Duodenal mucosa (tissue), 2 donors: ENCODE measurements at regions not wholly inside any gene's neighbourhood (a gene's known extent, or its start where the extent isn't known, plus 50 kb on each side); places are given as distances from the start of the nearest gene placed in this dataset.
"Not testable (repeated sequence)": the region's sequence is repeated elsewhere in the genome, so short reads cannot be mapped to it uniquely, and the experiment has no call there.

Experiments
- H3K27ac ChIP-seq: one replicate; pipeline ENCODE4 v1.7.0; 2013; ENCODE audit warnings: low read depth, low read length
- H3K27me3 ChIP-seq, 2 donors: one replicate each; pipeline ENCODE4 v1.7.0; 2013; ENCODE audit warnings: low read length in 2 of 2, control low read depth in 1 of 2; ENCODE audit not compliant: insufficient read depth in 2 of 2, control insufficient read depth in 1 of 2
- H3K36me3 ChIP-seq, 2 donors: one replicate each; pipeline ENCODE4 v1.7.0; 2013; ENCODE audit warnings: low read length in 2 of 2, control low read depth in 1 of 2; ENCODE audit not compliant: insufficient read depth in 2 of 2, control insufficient read depth in 1 of 2
- H3K4me1 ChIP-seq, 2 donors: one replicate each; pipeline ENCODE4 v1.7.0; 2013; ENCODE audit warnings: low read length in 2 of 2, control low read depth in 1 of 2; ENCODE audit not compliant: insufficient read depth in 2 of 2, control insufficient read depth in 1 of 2
- H3K4me3 ChIP-seq, 2 donors: one replicate each; pipeline ENCODE4 v1.7.0; 2013; ENCODE audit warnings: low read length in 2 of 2, low read depth in 1 of 2
- H3K9ac ChIP-seq, 2 donors: one replicate each; pipeline ENCODE4 v1.7.0; 2013; ENCODE audit warnings: low read length in 2 of 2, low read depth in 1 of 2
- H3K9me3 ChIP-seq, 2 donors: one replicate each; pipeline ENCODE4 v1.7.0; 2013; ENCODE audit warnings: low read length in 2 of 2, control low read depth in 1 of 2; ENCODE audit not compliant: control insufficient read depth in 1 of 2

DNA sequence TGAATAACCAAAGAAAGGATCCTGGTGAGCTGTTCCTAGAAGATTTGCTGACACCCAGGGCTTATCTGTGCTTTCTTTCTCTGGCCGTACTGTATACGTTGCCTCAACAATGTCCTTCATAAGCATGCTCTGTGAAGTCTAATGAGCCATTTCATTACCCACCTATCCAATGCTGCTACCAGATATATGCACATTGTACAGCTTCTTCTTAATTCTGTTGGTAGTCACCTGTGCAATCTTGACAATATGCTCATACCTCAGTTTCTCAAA lies 731.8 kb upstream of the NCAM2 start:
- Histone ChIP-seq H3K27me3 (no peaks in the 10 kb centered on the region), H3K9me3 (peaks cover 2 to 4% of the 10 kb centered on the region in 2 donors), H3K9ac (no peak overlapping the region)

DNA sequence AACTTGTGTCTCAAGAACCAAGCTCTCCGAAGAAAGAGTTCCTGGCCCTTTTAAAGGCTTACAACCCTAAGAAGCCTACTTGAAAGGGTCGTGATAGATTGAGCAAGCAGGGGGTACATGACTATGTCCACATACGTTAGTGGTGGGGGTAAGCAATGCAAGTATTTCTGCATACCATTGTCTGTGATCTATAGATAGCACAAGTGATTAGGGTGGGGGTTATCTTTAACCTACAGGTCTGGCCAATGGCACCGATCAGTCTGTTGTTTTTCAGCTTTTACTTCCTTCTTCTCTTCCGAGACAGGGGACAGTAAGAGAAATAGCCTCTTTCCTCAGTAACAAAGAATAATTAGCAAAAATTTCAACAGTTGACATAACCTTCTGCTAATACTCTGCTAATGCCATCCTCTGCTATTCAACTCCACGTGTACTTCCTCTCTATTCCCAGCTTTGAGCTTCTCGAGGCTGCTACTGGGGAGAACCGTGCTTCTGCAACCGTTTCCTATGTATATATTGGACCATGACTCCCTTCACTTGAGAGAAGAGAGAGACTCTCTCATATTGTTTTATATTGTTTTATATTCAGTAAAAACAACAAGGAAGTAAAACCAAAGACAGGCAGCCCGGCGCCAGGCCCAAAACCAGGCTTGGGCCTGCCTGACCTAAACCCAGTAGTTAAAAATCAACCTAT lies 727.7 kb upstream of the NCAM2 start:
- Histone ChIP-seq H3K4me3 (no peak overlapping the region), H3K27ac (no peak overlapping the region), H3K36me3 (no peaks in the 10 kb centered on the region), H3K27me3 (no peaks in the 10 kb centered on the region), H3K9ac (no peak overlapping the region), H3K9me3 (peaks cover 2 to 13% of the 10 kb centered on the region in 2 donors), H3K4me1 (no peaks in the 10 kb centered on the region)

More for the DNA sequence above, 731.8 kb upstream of the NCAM2 start:
- H3K4me3 ChIP-seq: no peak overlapping the region
- H3K27ac ChIP-seq: no peak overlapping the region
- no peaks in the 10 kb centered on the region for H3K4me1 ChIP-seq
- H3K36me3 ChIP-seq: no peaks in the 10 kb centered on the region

DNA sequence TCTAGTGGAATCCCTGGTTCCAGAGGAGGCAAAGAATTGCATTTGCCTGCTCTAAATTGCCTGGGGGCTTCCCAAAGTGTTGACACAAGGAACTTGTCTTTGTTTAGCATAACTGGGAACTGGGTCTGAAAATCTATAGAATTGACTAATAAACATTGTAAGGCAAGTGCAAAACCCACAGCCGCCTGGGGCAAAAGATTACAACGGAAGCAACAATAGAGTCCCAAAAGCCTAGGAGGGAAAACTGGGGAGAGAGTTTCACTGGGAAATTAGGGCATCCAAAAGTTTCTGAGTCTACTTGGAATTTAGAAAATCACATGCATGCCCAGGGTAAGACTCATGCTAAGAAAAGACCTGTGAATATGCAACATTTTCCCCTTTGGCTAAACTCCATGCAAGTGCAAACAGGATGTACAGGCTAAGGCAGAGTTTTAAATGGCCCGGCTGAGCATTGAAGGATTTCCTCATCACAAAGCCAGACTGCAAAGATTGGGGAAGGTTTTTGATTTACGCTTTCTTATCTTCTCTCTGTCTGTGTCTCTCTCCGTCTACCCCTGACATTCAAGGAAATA lies 725.3 kb upstream of the NCAM2 start:
- H3K36me3 ChIP-seq: no peaks in the 10 kb centered on the region
- peaks cover 0 to 13% of the 10 kb centered on the region in 2 donors for H3K9me3 ChIP-seq
- H3K4me1 ChIP-seq: no peaks in the 10 kb centered on the region
- no peak overlapping the region for H3K27ac ChIP-seq
- H3K27me3 ChIP-seq: no peaks in the 10 kb centered on the region
- H3K9ac ChIP-seq: no peak overlapping the region
- H3K4me3 ChIP-seq: no peak overlapping the region

DNA sequence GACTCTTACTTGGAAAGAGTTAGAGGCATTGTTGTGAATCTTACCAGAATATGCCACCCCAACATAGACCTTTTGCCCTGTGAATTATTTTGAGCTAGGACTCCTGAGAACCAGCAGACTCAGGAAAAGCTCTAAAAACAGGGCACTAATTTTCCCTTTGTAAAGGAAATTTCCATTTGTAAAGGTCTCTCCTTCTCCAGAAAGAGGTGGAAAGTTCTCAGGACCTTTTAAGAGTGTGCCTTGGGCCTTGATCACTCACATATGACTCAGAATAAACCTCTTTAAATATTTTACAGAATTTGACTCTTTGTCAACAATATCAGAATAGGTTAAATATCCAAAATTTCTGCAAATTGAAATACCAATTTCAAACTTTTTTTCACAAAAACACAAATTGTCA lies 721.8 kb upstream of the NCAM2 start:
- Histone ChIP-seq H3K4me1 (no peaks in the 10 kb centered on the region), H3K27me3 (no peaks in the 10 kb centered on the region), H3K36me3 (no peaks in the 10 kb centered on the region)

DNA sequence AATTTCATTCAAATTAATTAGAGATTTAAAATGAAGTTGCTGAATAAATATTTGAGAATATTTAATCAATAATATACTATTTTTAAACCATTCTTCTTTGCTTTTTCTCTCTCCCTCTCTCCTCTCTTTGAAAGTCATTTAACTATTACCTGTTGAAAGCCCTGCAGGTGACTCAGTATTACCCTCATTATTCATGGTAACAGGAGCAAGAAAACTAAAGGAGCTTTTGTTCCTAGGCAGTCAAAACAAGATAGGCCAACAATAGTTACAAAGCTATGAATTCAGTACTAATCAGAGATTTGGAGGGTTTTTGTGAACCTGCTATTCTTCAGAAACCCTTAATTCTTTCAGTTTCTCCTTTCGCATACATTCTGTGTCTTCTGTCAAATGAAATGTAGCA lies 721.3 kb upstream of the NCAM2 start:
- H3K9ac ChIP-seq: no peak overlapping the region
- no peak overlapping the region for H3K4me3 ChIP-seq
- H3K27me3 ChIP-seq: no peaks in the 10 kb centered on the region
- no peaks in the 10 kb centered on the region for H3K36me3 ChIP-seq
- no peak overlapping the region for H3K27ac ChIP-seq
- no peaks in the 10 kb centered on the region for H3K4me1 ChIP-seq
- peaks cover 2 to 16% of the 10 kb centered on the region in 2 donors for H3K9me3 ChIP-seq

More for the DNA sequence above, 721.8 kb upstream of the NCAM2 start:
- Histone ChIP-seq H3K9me3 (peaks cover 2 to 16% of the 10 kb centered on the region in 2 donors), H3K9ac (no peak overlapping the region), H3K4me3 (no peak overlapping the region), H3K27ac (no peak overlapping the region)

DNA sequence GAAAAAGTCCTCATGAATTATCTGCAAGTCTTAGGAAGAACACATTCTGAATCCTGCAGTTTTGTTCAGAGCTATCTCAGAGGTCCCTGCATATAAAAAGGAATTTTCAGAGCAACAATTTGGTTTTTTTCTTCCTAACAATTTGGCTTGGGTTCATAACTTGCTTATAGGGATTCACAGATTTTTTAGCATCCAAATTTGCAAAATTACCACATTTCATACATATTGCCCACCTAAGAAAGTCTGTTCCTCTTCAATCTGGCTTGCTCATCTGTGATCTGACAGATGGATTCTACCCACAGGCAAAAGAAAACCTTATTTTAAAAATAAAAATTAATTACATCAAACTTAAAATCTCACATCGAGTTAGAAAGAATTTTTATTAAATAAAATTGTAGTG lies 714.4 kb upstream of the NCAM2 start:
- H3K9me3 ChIP-seq: peaks cover 5 to 12% of the 10 kb centered on the region in 2 donors
- H3K36me3 ChIP-seq: no peaks in the 10 kb centered on the region
- no peak overlapping the region for H3K4me3 ChIP-seq
- no peak overlapping the region for H3K9ac ChIP-seq
- no peaks in the 10 kb centered on the region for H3K27me3 ChIP-seq
- no peaks in the 10 kb centered on the region for H3K4me1 ChIP-seq
- H3K27ac ChIP-seq: no peak overlapping the region

DNA sequence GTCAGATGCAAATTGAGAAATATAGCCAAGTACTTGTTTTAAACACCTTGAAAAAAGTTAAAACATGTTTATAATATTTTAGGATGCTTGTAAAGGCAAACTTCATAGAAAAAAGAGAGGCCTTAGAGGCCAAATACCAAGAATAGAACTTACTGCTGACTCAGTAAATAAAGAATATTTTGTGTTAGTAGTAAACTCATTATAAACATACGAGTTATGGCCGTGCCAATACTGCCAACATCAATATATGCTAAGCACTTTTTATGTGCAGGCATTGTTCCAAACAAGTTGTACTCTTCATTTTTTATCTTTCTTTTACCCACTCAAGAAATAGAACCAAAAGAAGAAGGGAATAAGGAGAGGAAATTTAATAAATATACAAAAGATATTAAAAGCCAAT lies 705.9 kb upstream of the NCAM2 start:
- Histone ChIP-seq H3K9me3 (peaks cover 3 to 4% of the 10 kb centered on the region in 2 donors), H3K27me3 (no peaks in the 10 kb centered on the region), H3K4me3 (no peak overlapping the region), H3K27ac (no peak overlapping the region), H3K36me3 (no peaks in the 10 kb centered on the region), H3K4me1 (no peaks in the 10 kb centered on the region), H3K9ac (no peak overlapping the region)

DNA sequence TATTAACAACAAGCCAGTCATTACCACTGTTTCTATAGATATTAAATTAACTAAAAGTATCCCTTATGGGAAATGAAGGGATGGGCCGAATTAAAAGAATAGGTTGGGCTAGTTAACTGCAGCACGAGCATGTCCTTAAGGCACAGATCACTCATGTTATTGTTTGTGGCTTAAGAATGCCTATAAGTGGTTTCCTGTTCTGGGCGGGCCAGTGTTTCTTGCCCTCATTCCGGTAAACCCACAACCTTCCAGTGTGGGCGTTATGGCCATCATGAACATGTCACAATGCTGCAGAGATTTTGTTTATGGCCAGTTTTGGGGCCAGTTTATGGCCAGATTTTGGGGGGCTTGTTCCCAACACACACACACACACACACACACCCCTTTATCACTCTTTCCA lies 705.4 kb upstream of the NCAM2 start:
- H3K27ac ChIP-seq, H3K4me3 ChIP-seq, H3K4me1 ChIP-seq, H3K27me3 ChIP-seq, H3K36me3 ChIP-seq, H3K9ac ChIP-seq, H3K9me3 ChIP-seq: not testable (repeated sequence)

DNA sequence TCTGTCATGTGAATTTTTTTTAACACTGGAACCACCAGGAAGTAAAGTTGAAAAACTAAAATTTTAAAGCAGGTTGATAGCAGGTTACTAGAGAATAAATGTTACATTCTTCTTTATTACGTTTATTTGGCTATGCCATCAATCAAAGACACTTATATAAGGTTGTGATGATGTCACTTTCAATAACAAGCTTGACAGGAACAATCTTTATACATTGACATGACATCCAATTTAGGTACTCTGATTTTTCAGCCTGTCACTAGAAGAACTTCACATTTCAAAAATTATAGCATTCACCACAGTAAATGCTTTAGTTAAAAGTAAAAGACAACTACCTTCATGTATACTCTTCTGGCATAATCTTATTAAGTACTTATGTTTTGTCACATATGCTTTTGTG lies 696.8 kb upstream of the NCAM2 start:
- Histone ChIP-seq H3K27me3 (no peaks in the 10 kb centered on the region), H3K4me1 (no peaks in the 10 kb centered on the region), H3K4me3 (no peak overlapping the region), H3K9me3 (peaks cover 4 to 12% of the 10 kb centered on the region in 2 donors), H3K36me3 (no peaks in the 10 kb centered on the region), H3K27ac (no peak overlapping the region), H3K9ac (no peak overlapping the region)

DNA sequence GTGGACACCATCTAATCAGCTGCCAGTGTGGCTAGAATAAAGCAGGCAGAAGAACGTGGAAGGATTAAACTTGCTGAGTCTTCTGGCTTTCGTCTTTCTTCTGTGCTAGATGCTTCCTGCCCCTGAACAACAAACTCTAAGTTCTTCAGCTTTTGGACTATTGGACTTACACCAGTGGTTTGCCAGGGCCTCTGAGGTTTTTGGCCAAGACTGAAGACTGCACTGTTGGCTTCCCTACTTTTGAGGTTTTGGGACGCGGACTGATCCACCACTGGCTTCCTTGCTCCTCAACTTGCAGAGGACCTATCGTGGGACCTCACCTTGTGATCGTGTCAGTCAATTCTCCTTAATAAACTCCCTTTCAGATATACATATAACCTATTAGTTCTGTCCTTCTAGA lies 696.1 kb upstream of the NCAM2 start:
- Histone ChIP-seq H3K27me3 (no peaks in the 10 kb centered on the region), H3K4me3 (no peak overlapping the region), H3K27ac (no peak overlapping the region), H3K36me3 (no peaks in the 10 kb centered on the region), H3K9ac (no peak overlapping the region), H3K9me3 (peaks cover 4 to 12% of the 10 kb centered on the region in 2 donors), H3K4me1 (no peaks in the 10 kb centered on the region)
